IMR-90 (cell line): ENCODE measurements at regions not wholly inside any gene's neighbourhood (a gene's known extent, or its start where the extent isn't known, plus 50 kb on each side); places are given as distances from the start of the nearest gene placed in this dataset.

Experiments
- BHLHE40 ChIP-seq: fragments of 150-350 bp; IDR thresholded peaks from 2 replicates; pipeline ENCODE4 v1.6.1; 2016; ENCODE audit warnings: mild to moderate bottlenecking, low read depth, low read length
- CEBPB ChIP-seq: IDR thresholded peaks from 2 replicates; pipeline ENCODE4 v1.6.1; 2012; ENCODE audit warnings: low read depth, low read length, improper control_type of control experiment
- CHD1 ChIP-seq: IDR thresholded peaks from 2 replicates; pipeline ENCODE4 v1.6.1; 2012; ENCODE audit warnings: low read depth, low read length, improper control_type of control experiment
- CTCF ChIP-seq: conservative IDR thresholded peaks from 2 replicates; pipeline ENCODE4 v1.5.1; 2012; ENCODE audit warnings: mild to moderate bottlenecking, low read depth, low read length, improper control_type of control experiment
- ELK1 ChIP-seq: fragments of 150-350 bp; IDR thresholded peaks from 2 replicates; pipeline ENCODE4 v1.6.1; 2016; ENCODE audit warnings: low read depth, mild to moderate bottlenecking, low read length, moderate library complexity, borderline replicate concordance
- FOS ChIP-seq: fragments of 150-350 bp; IDR thresholded peaks from 2 replicates; pipeline ENCODE4 v1.6.1; 2016; ENCODE audit warnings: low read depth, low read length
- MAZ ChIP-seq: IDR thresholded peaks from 2 replicates; pipeline ENCODE4 v1.6.1; 2012; ENCODE audit warnings: low read depth, mild to moderate bottlenecking, low read length, improper control_type of control experiment, moderate library complexity, borderline replicate concordance
- MXI1 ChIP-seq: IDR thresholded peaks from 2 replicates; pipeline ENCODE4 v1.6.1; 2012; ENCODE audit warnings: low read depth, mild to moderate bottlenecking, low read length, moderate library complexity, borderline replicate concordance
- NFE2L2 ChIP-seq: fragments of 150-350 bp; IDR thresholded peaks from 2 replicates; pipeline ENCODE4 v1.6.1; 2016; ENCODE audit warnings: low read depth, mild to moderate bottlenecking, low read length
- POLR2A ChIP-seq: IDR thresholded peaks from 2 replicates; pipeline ENCODE4 v1.6.1; 2012; ENCODE audit warnings: mild to moderate bottlenecking, low read depth, low read length
- RAD21 ChIP-seq: IDR thresholded peaks from 2 replicates; pipeline ENCODE4 v1.6.1; 2012; ENCODE audit warnings: low read length, improper control_type of control experiment
- RFX5 ChIP-seq: IDR thresholded peaks from 2 replicates; pipeline ENCODE4 v1.8.0; 2012; ENCODE audit warnings: low read depth, mild to moderate bottlenecking, low read length, moderate library complexity
- SMC3 ChIP-seq: fragments of 150-350 bp; IDR thresholded peaks from 2 replicates; pipeline ENCODE4 v1.6.1; 2016; ENCODE audit warnings: low read depth, mild to moderate bottlenecking, antibody characterized with exemption, low read length, moderate library complexity
- USF2 ChIP-seq: fragments of 150-350 bp; IDR thresholded peaks from 2 replicates; pipeline ENCODE4 v1.6.1; 2017; ENCODE audit warnings: mild to moderate bottlenecking, antibody characterized with exemption, low read length, low read depth

- no peak for TF ChIP-seq CEBPB
- no peak for TF ChIP-seq BHLHE40
- no peak for TF ChIP-seq USF2
- no peak for TF ChIP-seq CTCF
- TF ChIP-seq SMC3, result no peak
- no peak for TF ChIP-seq MXI1
- no peak for TF ChIP-seq FOS
- no peak for TF ChIP-seq NFE2L2
- no peak for TF ChIP-seq RAD21
- TF ChIP-seq RFX5, result no peak
- no peak for TF ChIP-seq POLR2A
- no peak for TF ChIP-seq MAZ
- no peak for TF ChIP-seq CHD1
- TF ChIP-seq ELK1, result no peak
These were observed 648.4 kb upstream of the EYS start for GRCh38 chr6:66355471-66355870.
